NCI-H2171 (cell line): ENCODE measurements at regions not wholly inside any gene's neighbourhood (a gene's known extent, or its start where the extent isn't known, plus 50 kb on each side); places are given as distances from the start of the nearest gene placed in this dataset.
"Not testable (repeated sequence)": the region's sequence is repeated elsewhere in the genome, so short reads cannot be mapped to it uniquely, and the experiment has no call there.

Source experiments
- DNase-seq: peaks from one replicate; lab custom pipeline; 2025; lab: John Stamatoyannopoulos, UW

DNA sequence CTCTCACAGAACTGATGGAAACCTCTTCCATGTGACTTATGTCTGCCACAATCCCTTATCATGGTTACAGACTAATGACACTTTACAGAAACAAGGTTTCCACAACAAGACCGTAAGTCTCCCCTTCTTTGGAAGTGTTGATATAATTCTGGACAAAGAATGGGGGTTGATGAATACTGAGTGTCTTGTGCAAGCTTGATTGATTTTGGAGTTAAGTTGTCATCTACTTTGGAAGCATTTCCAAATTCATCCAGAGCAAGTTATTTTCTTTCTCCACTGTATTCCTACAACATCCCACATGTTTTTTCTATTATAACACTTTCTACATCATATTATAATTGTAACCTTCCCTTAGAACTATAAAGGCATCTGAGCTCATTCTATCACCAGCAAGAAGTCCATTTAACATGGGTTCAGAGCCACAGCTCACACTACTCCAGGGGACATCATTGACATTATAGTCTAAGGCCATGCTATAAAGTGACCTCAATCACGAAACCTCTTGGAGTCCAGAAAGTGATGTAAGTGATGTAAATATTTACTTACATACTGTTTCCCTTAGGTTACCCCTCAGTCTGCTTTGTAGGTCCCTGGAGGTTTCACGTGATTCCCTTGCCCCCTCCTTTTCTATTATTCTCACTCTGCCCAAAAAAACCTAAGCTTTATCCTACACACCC lies 125.7 kb upstream of the PBX1 start:
- no peak for DNase-seq

DNA sequence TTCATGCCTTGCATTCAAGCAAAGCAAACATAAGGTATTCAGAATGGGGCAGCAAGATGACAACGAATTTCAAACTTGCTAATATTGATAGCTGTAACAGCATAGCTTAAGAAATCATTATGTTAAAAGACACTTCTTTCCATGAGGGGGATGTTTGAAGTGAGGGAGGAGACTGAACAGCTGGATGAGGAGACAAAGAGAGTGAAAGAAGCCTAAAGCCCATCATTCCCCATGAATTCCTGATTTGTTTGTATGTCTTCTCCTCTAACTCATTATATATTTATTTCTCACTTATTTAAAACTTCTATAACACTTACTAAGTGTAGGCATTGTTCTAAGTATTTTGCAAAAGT lies 125.2 kb upstream of the PBX1 start:
- no peak for DNase-seq

GRCh38 chr1:164440232-164440631 lies 118.8 kb upstream of the PBX1 start:
- DNase-seq: no peak

DNA sequence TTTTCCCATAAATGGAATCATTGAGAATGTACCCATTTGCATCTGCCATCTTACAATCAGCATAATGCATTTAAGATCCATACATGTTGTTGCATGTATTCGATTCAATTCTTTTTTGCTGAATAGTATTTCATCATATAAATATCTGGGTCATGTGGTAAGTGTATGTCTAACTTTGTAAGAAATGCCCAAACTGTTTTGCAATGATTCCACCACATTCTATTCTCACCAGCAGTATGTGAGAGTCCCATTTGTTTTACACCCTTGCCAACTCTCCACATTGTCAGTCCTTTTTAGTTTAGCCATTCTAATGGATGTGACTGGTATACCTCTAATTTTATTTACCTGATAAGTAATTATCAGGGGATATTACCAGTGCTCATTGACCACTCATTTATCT lies 115.8 kb upstream of the PBX1 start:
- DNase-seq: no peak

GRCh38 chr1:164443836-164444235 lies 115.1 kb upstream of the PBX1 start:
- DNase-seq: no peak

- DNase-seq: no peak
Measured at GRCh38 chr1:164446020-164446419, 113.0 kb upstream of the PBX1 start.

- DNase-seq: no peak
Measured at GRCh38 chr1:164452549-164452948, 106.4 kb upstream of the PBX1 start.

GRCh38 chr1:164456272-164456671 lies 102.7 kb upstream of the PBX1 start:
- no peak for DNase-seq

- not testable (repeated sequence) for DNase-seq
Measured at GRCh38 chr1:164459176-164459575, 99.8 kb upstream of the PBX1 start.

DNA sequence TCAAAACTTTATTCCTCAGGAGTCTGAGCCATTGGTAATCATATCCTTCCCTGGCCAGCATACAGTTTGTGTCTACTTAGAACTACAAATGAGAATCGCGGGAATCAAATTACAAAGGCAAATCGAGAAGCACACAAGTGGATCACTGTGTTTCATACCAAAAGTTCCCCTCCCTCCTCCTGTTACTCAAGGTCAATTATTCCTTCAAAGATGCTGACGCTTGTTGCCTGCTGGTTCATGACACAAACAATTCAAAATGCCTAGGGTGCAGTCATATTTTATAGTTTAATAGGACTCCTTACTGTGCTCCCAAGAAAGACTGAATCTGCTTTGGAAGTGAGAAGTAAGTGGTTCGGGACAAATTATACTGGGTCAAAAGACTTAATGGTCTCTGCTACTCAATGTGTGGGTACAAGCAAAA lies 93.0 kb upstream of the PBX1 start:
- DNase-seq: no peak

- no peak for DNase-seq
Measured at GRCh38 chr1:164466429-164466828, 92.6 kb upstream of the PBX1 start.

DNA sequence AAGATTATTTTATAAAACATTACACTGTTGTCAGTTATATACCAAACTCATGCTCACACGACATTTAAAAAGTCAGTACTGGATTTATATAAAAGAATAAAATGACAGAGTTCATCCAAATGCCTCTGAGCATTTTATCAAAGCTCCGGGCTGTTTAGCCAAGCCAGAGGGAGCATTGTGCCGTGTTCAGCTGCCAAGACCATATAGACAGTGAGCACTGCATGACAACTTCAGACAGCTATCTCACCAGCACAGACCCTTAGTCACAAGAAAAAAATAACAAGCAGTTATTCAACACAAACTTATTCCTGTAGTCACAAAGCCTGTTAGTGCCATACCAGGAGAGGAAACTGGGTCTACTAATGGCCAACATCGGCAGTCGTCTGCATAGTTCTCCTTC lies 88.0 kb upstream of the PBX1 start:
- no peak for DNase-seq

GRCh38 chr1:164472841-164473240 lies 86.1 kb upstream of the PBX1 start:
- no peak for DNase-seq

DNA sequence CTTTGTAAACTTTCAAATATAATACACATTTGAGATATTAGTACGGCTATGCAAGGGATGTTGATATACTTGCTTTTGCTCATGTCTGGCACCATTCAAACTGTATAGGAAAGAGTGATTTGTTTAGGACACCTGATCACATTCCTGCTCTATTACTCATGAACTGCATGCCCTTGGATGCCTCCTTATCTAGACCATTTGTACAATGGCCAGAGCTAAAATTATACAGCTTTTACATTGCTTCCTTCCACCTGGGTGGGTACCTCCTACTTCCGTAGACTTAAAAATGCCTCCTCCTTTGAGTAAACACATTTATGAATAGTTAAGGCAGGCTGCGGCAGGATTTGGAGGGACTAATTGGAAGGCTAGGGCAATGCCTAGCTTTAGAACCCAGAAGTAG lies 85.4 kb upstream of the PBX1 start:
- no peak for DNase-seq

DNA sequence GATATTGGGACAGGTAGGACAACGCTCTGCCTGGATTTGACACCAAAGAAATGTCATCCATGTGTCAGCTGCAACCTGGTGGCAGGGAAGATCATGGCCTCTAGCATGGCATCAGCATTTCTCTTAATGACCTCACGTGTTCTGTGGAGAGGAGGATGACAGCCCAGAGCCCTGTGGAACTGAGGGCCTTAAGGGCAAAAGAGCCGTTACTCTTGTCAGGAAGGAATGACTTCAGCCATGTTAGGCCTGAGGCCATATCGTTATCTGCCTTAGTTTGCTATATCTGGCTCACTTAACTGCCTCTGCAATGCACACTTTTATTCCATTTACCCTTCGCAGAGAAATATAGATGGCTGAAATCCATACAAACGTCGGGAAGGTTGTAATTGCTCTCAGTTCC lies 83.2 kb upstream of the PBX1 start:
- DNase-seq: no peak

- no peak for DNase-seq
Measured at GRCh38 chr1:164477343-164477742, 81.6 kb upstream of the PBX1 start.

DNA sequence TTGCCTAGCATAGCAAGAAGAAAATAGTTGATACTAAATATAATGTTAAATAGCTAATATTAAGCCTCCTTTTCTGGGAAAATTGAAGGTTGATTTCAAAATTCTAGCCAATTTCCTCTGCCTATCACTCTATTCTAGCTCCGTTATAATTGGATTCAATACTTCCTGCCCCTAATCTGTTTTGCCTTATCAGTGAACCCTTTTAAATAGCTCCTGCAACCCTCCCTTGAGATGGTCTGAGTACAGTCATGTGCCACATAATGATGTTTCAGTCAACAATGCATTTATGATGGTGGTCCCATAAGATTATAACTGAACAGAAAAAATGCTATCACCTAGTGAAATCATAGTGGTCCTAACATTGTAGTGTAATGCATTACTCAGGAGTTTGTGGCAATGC lies 79.7 kb upstream of the PBX1 start:
- DNase-seq: no peak

- no peak for DNase-seq
Measured at GRCh38 chr1:164480285-164480907, 78.6 kb upstream of the PBX1 start.

DNA sequence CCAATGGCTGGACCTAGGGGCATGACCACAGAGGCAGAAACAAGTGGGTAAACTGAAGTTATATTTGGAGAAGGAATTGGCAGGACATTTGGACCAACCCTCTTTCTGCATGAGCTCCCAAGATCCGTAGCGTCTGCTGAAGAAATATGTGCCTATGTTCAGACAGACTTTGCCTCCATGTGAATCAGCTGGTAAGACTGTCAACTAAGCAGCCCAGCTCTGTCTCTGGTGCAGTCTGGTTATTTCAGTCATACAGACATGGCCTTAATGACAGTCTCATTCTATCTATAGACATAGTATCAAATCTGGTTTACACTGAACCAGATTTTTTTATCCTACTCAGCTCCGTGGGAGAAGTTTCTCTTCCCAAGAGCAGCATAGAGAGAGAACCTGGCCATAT lies 63.1 kb upstream of the PBX1 start:
- no peak for DNase-seq

DNA sequence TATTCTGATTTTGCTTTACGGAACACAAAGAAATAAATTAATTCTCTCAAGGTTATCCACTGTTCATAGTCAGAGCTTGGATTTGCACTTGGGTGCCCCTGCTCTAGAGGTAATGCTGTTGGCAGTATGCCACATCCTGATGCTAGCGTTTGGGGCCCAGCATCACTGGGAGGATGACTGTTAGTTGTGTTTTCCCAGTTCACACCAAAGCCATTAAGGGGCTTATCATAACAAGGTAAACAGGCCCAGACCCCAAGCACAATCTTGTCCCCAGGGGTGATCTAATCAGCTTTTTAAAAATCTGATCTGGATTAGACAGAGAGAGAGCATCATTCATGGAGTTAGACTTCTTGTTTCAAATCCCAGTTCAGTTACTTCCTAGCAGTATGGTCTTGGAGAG lies 60.2 kb upstream of the PBX1 start:
- no peak for DNase-seq

DNA sequence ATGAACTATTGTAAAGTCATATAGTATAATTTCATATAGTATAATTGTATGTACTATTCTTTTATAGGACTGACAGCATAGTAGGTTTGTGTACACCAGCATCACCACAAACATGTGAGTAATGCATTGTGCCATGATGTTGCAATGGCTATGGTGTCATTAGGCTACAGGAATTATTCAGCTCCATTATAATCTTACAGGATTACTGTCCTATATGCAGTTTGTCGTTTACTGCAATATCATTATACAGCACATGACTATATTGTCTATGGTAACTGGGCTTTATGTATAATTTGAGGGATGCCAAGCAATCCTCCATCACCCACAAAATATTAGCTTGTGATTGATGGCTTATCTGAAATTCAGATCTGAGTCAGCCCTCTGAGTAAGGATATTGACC lies 54.2 kb upstream of the PBX1 start:
- no peak for DNase-seq
